NCI-H524 treated with DMSO at 0.1 percent for 48 hours (cell line): ENCODE measurements at regions not wholly inside any gene's neighbourhood (a gene's known extent, or its start where the extent isn't known, plus 50 kb on each side); places are given as distances from the start of the nearest gene placed in this dataset.
"Not testable (repeated sequence)": the region's sequence is repeated elsewhere in the genome, so short reads cannot be mapped to it uniquely, and the experiment has no call there.

Experiments
- DNase-seq: peaks from one replicate; lab custom pipeline; 2025; lab: John Stamatoyannopoulos, UW

GRCh38 chr7:16266877-16267276, 154.5 kb downstream of the CRPPA start:
- DNase-seq = no peak

- DNase-seq = not testable (repeated sequence)
Measured at GRCh38 chr7:16266470-16266869, 154.9 kb downstream of the CRPPA start.

GRCh38 chr7:16265863-16266458, 155.4 kb downstream of the CRPPA start:
- DNase-seq = no peak

- no peak for DNase-seq
Measured at GRCh38 chr7:16264823-16265804, 156.2 kb downstream of the CRPPA start.

- no peak for DNase-seq
Measured at GRCh38 chr7:16264036-16264819, 157.1 kb downstream of the CRPPA start.

- DNase-seq = not testable (repeated sequence)
Measured at GRCh38 chr7:16263377-16263776, 158.0 kb downstream of the CRPPA start.

GRCh38 chr7:16261654-16262053, 159.7 kb downstream of the CRPPA start:
- DNase-seq = no peak

GRCh38 chr7:16261100-16261499, 160.2 kb downstream of the CRPPA start:
- no peak for DNase-seq

GRCh38 chr7:16260236-16260728, 161.1 kb downstream of the CRPPA start:
- no peak for DNase-seq

- DNase-seq = not testable (repeated sequence)
Measured at GRCh38 chr7:16256419-16256818, 164.9 kb downstream of the CRPPA start.

GRCh38 chr7:16255952-16256351, 165.4 kb downstream of the CRPPA start:
- DNase-seq = not testable (repeated sequence)

GRCh38 chr7:16250655-16251054, 170.7 kb downstream of the CRPPA start:
- not testable (repeated sequence) for DNase-seq

- DNase-seq = not testable (repeated sequence)
Measured at GRCh38 chr7:16249204-16249603, 172.1 kb downstream of the CRPPA start.

- not testable (repeated sequence) for DNase-seq
Measured at GRCh38 chr7:16248556-16248955, 172.8 kb downstream of the CRPPA start.

GRCh38 chr7:16244469-16244868, 176.9 kb downstream of the CRPPA start:
- no peak for DNase-seq

- DNase-seq = no peak
Measured at GRCh38 chr7:16242920-16243319, 178.4 kb downstream of the CRPPA start.

GRCh38 chr7:16241017-16241416, 180.3 kb downstream of the CRPPA start:
- no peak for DNase-seq

- DNase-seq = no peak
Measured at GRCh38 chr7:16236381-16236780, 185.0 kb downstream of the CRPPA start.

GRCh38 chr7:16235147-16236114, 185.9 kb downstream of the CRPPA start:
- no peak for DNase-seq

- no peak for DNase-seq
Measured at GRCh38 chr7:16234493-16235146, 186.7 kb downstream of the CRPPA start.
